Epithelial cell of esophagus (primary cell): ENCODE measurements at regions not wholly inside any gene's neighbourhood (a gene's known extent, or its start where the extent isn't known, plus 50 kb on each side); places are given as distances from the start of the nearest gene placed in this dataset.

Experiments used
- DNase-seq: peaks from one replicate; pipeline ENCODE4 v3.0.0; 2010; ENCODE audit warnings: low read depth
- H3K4me3 ChIP-seq: 2 replicates; pipeline ENCODE4 v1.5.1; 2011; ENCODE audit warnings: mild to moderate bottlenecking, low read length, control low read depth
- CTCF ChIP-seq: IDR thresholded peaks from 2 replicates; pipeline ENCODE4 v1.5.1; 2011; ENCODE audit warnings: low read depth, mild to moderate bottlenecking, low read length, control low read depth, inconsistent platforms; ENCODE audit not compliant: insufficient read depth; ENCODE audit errors: missing control alignments

DNA sequence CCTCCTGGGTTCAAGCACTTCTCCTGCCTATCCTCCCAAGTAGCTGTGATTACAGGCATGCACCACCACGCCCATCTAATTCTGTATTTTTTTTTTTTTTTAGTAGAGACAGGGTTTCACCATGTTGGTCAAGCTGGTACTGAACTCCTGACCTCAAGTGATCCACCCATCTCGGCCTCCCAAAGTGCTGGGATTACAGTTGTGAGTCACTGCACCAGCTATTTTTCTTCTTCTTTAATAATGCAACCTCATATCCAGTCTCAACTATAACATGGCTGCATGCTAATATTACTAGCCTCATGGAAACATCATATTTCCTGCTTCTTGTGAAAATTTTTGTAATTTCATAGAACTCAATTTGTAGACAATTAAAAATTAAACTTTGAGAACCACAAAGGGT is 706.5 kb downstream of the KCTD8 start:
- no peak for DNase-seq
- TF ChIP-seq CTCF: no peak
- H3K4me3 ChIP-seq: no peak overlapping the region

DNA sequence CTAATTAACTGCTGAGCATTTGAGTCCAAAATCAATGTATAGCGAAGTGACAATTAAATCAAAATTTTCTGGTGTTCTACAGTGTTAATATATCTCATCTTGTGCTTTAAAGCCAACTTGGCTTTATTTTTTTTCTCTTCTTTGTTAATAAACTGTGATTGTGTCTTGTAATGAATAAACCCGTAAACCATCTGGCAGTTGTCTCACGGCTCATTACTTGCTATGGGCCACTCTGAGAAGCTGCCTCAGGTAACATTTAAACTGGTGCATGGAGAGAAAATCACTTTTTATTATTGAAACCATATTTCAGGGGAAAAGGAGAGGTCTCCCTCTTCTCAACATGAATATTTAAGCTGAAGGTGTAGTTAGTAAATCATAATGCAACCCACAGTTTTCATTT is 694.0 kb downstream of the KCTD8 start:
- DNase-seq: no peak
- no peak overlapping the region for H3K4me3 ChIP-seq
- no peak for TF ChIP-seq CTCF

DNA sequence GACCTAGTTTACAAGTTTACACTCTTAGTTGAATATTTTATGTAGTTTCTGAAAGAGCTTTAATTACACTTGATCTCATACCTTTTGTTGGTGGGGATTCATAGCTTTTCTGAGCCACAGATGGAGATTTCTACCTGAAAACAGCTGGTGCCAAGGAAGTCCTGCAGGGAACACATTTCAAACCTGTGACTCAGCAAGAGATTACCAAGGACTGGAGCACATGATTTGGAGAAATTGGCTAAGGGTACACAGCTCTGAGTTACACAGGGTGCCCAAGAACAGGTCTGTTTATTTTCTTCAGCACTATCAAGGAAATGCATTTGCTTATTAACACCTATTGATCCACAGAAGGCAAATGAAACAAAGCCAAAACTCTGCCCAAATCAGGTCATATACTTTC is 691.5 kb downstream of the KCTD8 start:
- H3K4me3 ChIP-seq: no peak overlapping the region
- no peak for TF ChIP-seq CTCF
- DNase-seq: peak; percentile 72

DNA sequence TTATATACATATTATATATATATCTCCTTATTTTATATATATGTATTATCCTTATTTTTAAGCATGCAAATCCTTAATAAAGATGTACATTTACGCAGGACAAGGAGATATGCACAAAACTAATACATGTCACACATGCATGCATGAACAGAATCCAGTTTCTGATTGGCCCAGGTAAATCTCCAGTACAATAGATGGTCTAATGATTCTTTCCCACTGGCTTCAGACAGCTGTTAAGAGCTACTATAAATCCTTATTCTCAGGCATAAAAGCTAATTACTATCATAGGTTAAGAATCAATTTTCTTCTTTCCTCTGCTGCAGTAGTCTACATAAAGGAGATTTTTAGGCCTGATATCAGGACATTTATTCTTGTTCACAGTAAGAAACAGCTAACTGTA is 689.8 kb downstream of the KCTD8 start:
- DNase-seq: no peak
- no peak for TF ChIP-seq CTCF
- H3K4me3 ChIP-seq: no peak overlapping the region

- peak; percentile 22 for DNase-seq
- no peak for TF ChIP-seq CTCF
- H3K4me3 ChIP-seq: no peak overlapping the region
Measured at GRCh38 chr4:43763029-43763610, 685.5 kb downstream of the KCTD8 start.

- DNase-seq: no peak
- H3K4me3 ChIP-seq: no peak overlapping the region
- TF ChIP-seq CTCF: no peak
Measured at GRCh38 chr4:43765514-43765913, 683.1 kb downstream of the KCTD8 start.

GRCh38 chr4:43766648-43767047 is 682.0 kb downstream of the KCTD8 start:
- H3K4me3 ChIP-seq: no peak overlapping the region
- no peak for DNase-seq
- no peak for TF ChIP-seq CTCF
